SU-DHL-6 (cell line): ENCODE measurements at regions not wholly inside any gene's neighbourhood (a gene's known extent, or its start where the extent isn't known, plus 50 kb on each side); places are given as distances from the start of the nearest gene placed in this dataset.

Source experiments
- EZH2phosphoT487 ChIP-seq: fragments of 200-600 bp; sonication (generic), shearing (Covaris generic); conservative IDR thresholded peaks from 2 replicates; pipeline ENCODE4 v1.6.1; 2018; ENCODE audit warnings: mild to moderate bottlenecking, antibody characterized with exemption, low read length, moderate library complexity, mixed read lengths
- TF ChIP-seq, protein P1 (sequence below): fragments of 200-600 bp; sonication (generic); IDR thresholded peaks from one replicate; pipeline ENCODE4 v1.5.1; 2017; ENCODE audit warnings: antibody characterized with exemption, mild to moderate bottlenecking, low read length, moderate library complexity; ENCODE audit not compliant: insufficient read depth, poor library complexity, severe bottlenecking

DNA sequence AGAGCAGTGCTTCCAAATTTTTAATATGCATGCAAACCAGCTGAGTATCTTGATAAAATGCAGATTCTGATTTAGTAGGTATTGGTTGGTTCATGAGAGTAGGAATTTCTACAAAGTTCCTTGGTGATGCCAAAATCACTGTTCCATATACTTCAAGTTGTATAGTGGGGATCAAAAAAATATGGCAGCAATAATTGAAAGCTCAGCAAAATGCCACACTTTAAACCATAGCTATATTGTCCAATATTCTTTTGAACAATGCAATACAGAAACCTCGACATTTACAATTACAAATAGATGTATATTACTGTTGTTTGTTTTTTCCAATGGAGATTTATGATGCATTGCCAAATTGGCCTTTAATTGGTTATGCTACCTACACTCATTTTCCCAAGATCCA lies 55.7 kb upstream of the NCAM2 start:
- TF ChIP-seq, protein P1, sequence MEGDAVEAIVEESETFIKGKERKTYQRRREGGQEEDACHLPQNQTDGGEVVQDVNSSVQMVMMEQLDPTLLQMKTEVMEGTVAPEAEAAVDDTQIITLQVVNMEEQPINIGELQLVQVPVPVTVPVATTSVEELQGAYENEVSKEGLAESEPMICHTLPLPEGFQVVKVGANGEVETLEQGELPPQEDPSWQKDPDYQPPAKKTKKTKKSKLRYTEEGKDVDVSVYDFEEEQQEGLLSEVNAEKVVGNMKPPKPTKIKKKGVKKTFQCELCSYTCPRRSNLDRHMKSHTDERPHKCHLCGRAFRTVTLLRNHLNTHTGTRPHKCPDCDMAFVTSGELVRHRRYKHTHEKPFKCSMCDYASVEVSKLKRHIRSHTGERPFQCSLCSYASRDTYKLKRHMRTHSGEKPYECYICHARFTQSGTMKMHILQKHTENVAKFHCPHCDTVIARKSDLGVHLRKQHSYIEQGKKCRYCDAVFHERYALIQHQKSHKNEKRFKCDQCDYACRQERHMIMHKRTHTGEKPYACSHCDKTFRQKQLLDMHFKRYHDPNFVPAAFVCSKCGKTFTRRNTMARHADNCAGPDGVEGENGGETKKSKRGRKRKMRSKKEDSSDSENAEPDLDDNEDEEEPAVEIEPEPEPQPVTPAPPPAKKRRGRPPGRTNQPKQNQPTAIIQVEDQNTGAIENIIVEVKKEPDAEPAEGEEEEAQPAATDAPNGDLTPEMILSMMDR, result no peak
- TF ChIP-seq EZH2phosphoT487, result no peak
